ENCODE measurements at regions not wholly inside any gene's neighbourhood (a gene's known extent, or its start where the extent isn't known, plus 50 kb on each side); places are given as distances from the start of the nearest gene placed in this dataset.

GRCh38 chr6:90918361-90918760, 331.5 kb upstream of the MAP3K7 start:
- no peak overlapping the region for H2BK120ac ChIP-seq (ENCODE audit: low read depth, low read length, poor library complexity, severe bottlenecking)
- no peak overlapping the region for H2BK20ac ChIP-seq (ENCODE audit: low read depth, low read length, poor library complexity, severe bottlenecking)
- no peak overlapping the region for H3K4ac ChIP-seq (ENCODE audit: low read depth, low read length)
- no peaks in the 10 kb centered on the region for H3K4me1 ChIP-seq (ENCODE audit: insufficient read depth, low read length)
- no peak overlapping the region for H3K9ac ChIP-seq (ENCODE audit: extremely low read depth, insufficient read length, low read length)
- no peaks in the 10 kb centered on the region for H3K79me2 ChIP-seq (ENCODE audit: insufficient read depth, low read length)
- H2BK12ac ChIP-seq (ENCODE audit: insufficient read length, low read depth, low read length), result no peak overlapping the region
- Mint-ChIP-seq H3K27ac (no peak overlapping the region), H3K27me3 (ENCODE audit: low read depth) (peaks cover 2% of the 10 kb centered on the region), H3K4me1 (peaks cover 0 to 3% of the 10 kb centered on the region in 2 experiments; a peak in 2 of 4 replicates), H3K9me3 (peaks cover 25 to 29% of the 10 kb centered on the region in 2 experiments), H3K36me3 (ENCODE audit: insufficient read depth in 1 of 3, low read depth in 3 of 3) (peaks cover 14 to 22% (median 20%) of the 10 kb centered on the region in 3 experiments), H3K4me3 (no peak overlapping the region)
- H2BK15ac ChIP-seq (ENCODE audit: low read depth, low read length), result no peak overlapping the region
- no peak overlapping the region for H3K27ac ChIP-seq (ENCODE audit: insufficient read length, low read depth, low read length)
- H3T11ph ChIP-seq (ENCODE audit: low read length), result no peak overlapping the region
- no peak overlapping the region for H3K23ac ChIP-seq (ENCODE audit: insufficient read length, low read depth, low read length)
- H3K27me3 ChIP-seq (ENCODE audit: insufficient read depth, low read length), result no peaks in the 10 kb centered on the region
- H3K18ac ChIP-seq (ENCODE audit: insufficient read length, low read depth, low read length), result no peak overlapping the region
- no peak overlapping the region for H3K56ac ChIP-seq (ENCODE audit: insufficient read length, low read depth, low read length)
- no peak overlapping the region for H4K91ac ChIP-seq (ENCODE audit: insufficient read length, low read depth, low read length)
- TF ChIP-seq CTCF (conservative IDR thresholded peaks at IDR 0.05), result no peak
- H4K5ac ChIP-seq (ENCODE audit: insufficient read length, low read depth, low read length), result no peak overlapping the region
- H3K79me1 ChIP-seq (ENCODE audit: insufficient read depth, low read depth, low read length, poor library complexity, severe bottlenecking), result no peaks in the 10 kb centered on the region
- H3K14ac ChIP-seq (ENCODE audit: insufficient read depth, low read length), result no peak overlapping the region
- H4K8ac ChIP-seq (replicated peaks; ENCODE audit: insufficient read length, low read depth, low read length), result no peak overlapping the region
- H3K23me2 ChIP-seq (ENCODE audit: insufficient read length, low read depth, low read length, poor library complexity, severe bottlenecking), result no peaks in the 10 kb centered on the region
- H3K9me3 ChIP-seq (ENCODE audit: control insufficient read depth, low read depth, low read length), result peaks cover 6% of the 10 kb centered on the region
- H2AK5ac ChIP-seq (ENCODE audit: insufficient read length, low read length), result no peak overlapping the region
- no peak overlapping the region for H2AFZ ChIP-seq (ENCODE audit: low read length)
- H3K4me2 ChIP-seq (ENCODE audit: insufficient read depth, insufficient read length, low read length), result no peak overlapping the region
- DNase-seq, result no peak
- H4K20me1 ChIP-seq (ENCODE audit: control insufficient read depth, insufficient read depth, insufficient read length), result no peaks in the 10 kb centered on the region
- no peak overlapping the region for H2BK5ac ChIP-seq (ENCODE audit: insufficient read length, low read length)

Measured in H9 (cell line).